Left lobe of liver (tissue), 2 donors: ENCODE measurements at regions not wholly inside any gene's neighbourhood (a gene's known extent, or its start where the extent isn't known, plus 50 kb on each side); places are given as distances from the start of the nearest gene placed in this dataset.
"Not testable (repeated sequence)": the region's sequence is repeated elsewhere in the genome, so short reads cannot be mapped to it uniquely, and the experiment has no call there.

Experiments
- ATAC-seq: fragments of 200-7000 bp; cut with Tn5 transposase; one replicate; pipeline ENCODE4 v1.9.1; 2020; ENCODE audit warnings: mild to moderate bottlenecking, moderate library complexity
- DNase-seq: peaks from one replicate; pipeline ENCODE4 v3.0.0-alpha.2; 2020; ENCODE audit warnings: low spot score
- donor health status: DM: no; HTN: no; CAD: no; lungs with moderate emphysema.
- donor health status: DM: no; HTN: yes; CAD: no.

- ATAC-seq (no peak), DNase-seq (no peak)
Measured at GRCh38 chr1:73100216-73100615, 817.9 kb upstream of the NEGR1 start.

GRCh38 chr1:73097917-73098316 is 815.6 kb upstream of the NEGR1 start:
- DNase-seq, result no peak
- ATAC-seq, result no peak

DNA sequence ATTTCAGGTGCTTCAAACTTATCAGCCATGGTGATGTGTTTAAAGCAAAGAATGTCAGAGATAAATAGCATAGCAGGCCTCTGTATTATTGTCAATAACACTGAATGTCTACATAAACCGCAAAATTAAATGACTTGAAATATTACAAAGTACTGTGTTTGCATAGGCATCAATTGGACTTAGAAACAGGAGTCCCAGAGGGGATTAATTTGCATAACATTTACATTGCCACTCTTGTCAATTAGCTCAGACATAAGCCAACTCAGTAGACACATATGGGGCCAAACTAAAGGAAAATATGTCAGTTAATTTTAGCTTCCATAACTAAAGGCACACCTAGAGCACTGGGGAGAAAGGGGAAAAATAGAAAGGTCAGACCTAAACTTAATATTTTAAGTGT is 814.5 kb upstream of the NEGR1 start:
- DNase-seq, result no peak
- ATAC-seq, result no peak

GRCh38 chr1:73092383-73092782 is 810.0 kb upstream of the NEGR1 start:
- ATAC-seq, result no peak
- no peak for DNase-seq

DNA sequence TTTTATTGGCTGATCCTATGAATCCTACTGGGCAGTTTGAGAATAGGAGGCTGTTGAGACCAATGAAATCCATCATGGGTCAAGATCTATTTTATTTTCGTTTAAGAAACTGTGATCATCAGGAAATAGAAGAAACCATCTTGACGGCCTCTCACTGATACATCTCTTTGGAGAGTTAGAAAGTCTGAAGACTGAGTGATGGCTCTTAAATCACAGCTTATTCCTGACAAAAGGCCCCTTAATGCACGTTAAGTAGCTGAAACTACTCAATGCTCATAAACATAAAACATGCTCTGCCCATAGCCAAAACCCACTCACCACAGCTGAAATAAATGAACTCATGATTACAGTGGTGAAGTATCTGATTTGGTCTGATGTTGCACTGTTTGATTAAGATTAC is 784.5 kb upstream of the NEGR1 start:
- no peak for ATAC-seq
- no peak for DNase-seq

DNA sequence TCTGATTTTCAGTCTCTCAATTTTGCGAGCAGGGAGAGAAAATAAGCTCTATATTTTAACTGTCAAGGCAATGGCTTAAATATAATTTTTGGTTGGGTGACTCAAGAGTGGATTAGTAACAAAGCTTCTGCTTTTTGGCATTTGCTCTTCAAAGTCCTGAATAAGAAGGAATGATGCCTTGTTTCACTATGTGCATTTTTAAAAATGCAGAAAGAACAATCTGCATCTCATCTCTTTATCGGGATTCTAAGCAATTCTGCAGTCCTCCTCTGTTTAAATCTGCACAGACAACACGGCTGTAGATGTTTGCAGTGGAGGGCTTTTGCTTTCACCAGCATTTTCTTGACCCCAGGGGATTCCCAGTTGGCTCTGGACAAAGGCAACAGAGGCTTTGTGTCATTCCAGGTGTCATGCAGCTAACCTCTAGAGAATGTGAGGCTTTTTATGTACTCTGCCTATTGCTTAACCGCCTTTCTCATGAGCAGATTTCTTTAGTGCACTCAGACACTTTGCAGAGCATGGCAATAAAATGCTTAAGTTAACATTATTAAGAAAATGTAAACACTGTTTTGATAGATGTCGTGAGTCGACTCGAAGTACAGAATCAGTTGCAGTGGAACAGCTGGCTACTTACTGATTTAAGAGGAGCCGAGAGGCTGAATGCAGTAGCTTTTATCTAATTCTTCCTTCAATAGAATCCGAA is 783.2 kb upstream of the NEGR1 start:
- no peak for ATAC-seq

DNA sequence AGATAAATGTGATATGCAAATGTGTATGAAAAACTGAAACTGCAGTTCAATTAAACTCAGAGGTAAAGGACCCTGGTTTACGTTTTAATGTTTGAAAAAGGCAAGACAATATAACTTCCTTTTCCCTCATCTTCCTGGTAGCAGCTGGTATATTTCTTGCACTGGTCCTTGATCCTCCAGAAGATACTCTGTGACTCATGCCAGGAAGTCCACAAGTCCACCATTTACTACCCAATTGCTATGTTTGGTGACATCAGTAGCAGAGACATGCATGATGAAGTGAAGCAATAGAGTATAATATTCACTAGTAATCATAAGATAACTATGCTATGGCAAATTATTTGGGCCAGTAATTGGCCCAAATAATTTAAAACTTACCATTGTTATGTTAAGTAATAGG is 774.5 kb upstream of the NEGR1 start:
- DNase-seq, result no peak
- no peak for ATAC-seq

More for the DNA sequence above, 783.2 kb upstream of the NEGR1 start:
- DNase-seq, result no peak

DNA sequence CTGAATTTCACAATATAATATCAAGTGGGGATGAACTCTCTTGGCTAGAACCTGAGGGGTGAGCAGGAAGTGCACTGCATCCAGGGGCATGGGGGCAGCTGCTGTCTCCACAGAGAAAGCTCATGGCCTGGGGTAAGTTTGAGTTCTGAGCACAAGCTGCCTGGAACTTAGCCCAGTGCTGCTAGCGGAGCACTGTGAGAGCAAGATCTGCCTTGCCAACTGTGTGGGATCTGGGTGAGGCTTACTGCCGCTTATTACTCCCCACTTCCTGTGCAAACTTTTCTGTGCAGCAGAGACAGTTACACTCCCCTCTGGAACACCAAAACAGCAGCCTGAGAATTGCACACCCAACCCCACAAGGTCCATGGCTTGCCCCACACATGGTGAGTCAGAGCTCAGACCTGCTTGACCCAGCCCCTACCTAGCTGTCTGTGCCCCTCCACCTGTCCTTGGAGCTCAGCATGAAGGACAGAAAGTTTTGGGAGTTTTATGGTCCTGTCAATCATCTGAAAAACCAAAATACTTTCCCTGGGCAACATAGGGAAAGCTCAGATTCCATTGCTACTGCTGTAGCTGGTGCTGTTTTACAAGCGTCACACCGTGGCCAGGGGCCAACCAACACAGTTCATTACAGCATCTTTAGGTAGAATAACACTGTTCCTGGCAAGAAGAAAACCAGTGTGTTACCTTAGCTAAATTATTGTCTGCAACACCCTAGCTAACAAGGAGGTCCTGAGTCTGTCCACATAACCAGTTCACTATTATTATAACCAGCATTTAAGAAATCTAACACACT is 762.1 kb upstream of the NEGR1 start:
- no peak for ATAC-seq
- DNase-seq, result no peak

- ATAC-seq (no peak), DNase-seq (no peak)
Measured at GRCh38 chr1:73042403-73042802, 760.1 kb upstream of the NEGR1 start.

DNA sequence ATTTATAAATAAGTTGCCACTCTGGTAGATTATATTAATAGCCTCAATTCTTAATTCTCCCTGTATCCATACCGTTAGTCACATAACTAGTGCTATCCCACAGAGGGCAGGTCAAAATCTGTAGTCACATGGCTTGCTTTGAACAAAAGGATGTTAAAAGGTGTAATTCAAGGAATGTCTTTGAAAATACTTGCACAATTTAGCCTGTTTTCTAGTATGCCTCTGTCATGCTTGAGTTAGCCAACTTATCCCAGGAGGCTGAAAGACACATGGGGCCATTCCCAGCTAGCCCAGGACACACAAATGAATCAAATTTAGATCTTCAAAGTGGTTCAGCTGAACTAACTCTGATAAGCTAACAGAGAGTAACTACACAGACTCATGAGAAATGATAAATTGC is 758.5 kb upstream of the NEGR1 start:
- DNase-seq (no peak), ATAC-seq (no peak)

DNA sequence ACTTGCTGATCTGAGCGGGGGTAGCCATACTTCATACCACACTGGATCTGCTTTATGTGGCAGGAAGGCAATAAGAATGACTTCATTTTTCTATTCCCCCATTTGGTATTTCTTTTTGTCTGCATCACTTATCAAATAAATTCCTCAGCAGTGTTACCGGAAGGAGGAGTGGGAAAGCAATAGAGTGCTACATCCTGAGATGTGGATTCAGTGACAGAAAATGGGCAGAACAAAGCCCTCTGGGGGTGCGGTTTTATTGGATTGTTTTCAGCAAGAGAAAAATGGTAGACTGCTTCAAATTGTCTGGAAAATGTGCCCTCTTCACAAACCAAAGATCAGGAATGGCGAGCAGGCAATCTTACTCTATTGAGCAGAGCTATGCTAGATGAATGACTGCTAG is 751.9 kb upstream of the NEGR1 start:
- DNase-seq, result no peak
- no peak for ATAC-seq

- ATAC-seq (no peak), DNase-seq (no peak)
Measured at GRCh38 chr1:73033640-73034039, 751.3 kb upstream of the NEGR1 start.

GRCh38 chr1:73029571-73029970 is 747.2 kb upstream of the NEGR1 start:
- ATAC-seq (no peak), DNase-seq (no peak)

GRCh38 chr1:73026114-73026513 is 743.8 kb upstream of the NEGR1 start:
- DNase-seq, result no peak
- no peak for ATAC-seq

GRCh38 chr1:73009938-73010337 is 727.6 kb upstream of the NEGR1 start:
- ATAC-seq (no peak), DNase-seq (no peak)

- no peak for ATAC-seq
- no peak for DNase-seq
Measured at GRCh38 chr1:73009311-73009710, 727.0 kb upstream of the NEGR1 start.

- no peak for DNase-seq
- no peak for ATAC-seq
Measured at GRCh38 chr1:72997624-72998023, 715.3 kb upstream of the NEGR1 start.

DNA sequence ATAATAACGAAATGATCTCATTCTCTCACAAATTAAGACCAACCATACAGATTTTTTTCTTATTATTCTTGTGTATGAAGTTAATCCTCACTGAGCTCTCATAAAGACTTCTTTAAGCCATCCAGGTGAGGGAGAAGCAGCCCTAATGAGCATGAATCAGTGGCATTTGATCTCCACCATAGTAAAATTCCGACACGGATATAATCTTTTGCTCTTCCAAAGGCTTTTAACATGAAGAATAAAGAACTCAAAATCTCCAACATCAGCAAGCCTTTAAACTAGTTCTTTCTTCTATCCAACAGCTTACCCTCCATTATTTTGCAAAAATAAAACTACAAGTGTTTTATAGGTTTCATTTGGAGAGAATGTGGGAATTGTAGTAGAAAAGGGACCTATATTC is 714.7 kb upstream of the NEGR1 start:
- DNase-seq, result no peak
- no peak for ATAC-seq

DNA sequence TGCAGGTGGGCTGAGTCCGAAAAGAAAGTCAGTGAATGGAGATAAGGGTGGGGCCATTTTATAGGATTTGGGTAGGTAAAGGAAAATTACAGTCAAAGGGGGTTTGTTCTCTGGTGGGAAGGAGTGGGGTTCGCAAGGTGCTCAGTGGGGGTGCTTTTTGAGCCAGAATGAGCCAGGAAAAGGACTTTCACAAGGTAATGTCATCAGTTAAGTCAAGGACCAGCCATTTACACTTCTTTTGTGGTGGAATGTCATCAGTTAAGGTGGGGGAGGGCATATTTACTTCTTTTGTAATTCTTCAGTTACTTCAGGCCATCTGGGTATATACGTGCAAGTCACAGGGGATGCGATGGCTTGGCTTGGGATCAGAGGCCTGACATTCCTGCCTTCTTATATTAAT is 705.5 kb upstream of the NEGR1 start:
- ATAC-seq, DNase-seq: not testable (repeated sequence)

- no peak for DNase-seq
Measured at GRCh38 chr1:72986591-72987290, 704.4 kb upstream of the NEGR1 start.

GRCh38 chr1:72985024-72985423 is 702.7 kb upstream of the NEGR1 start:
- ATAC-seq, DNase-seq: not testable (repeated sequence)

More at GRCh38 chr1:72986591-72987290, 704.4 kb upstream of the NEGR1 start:
- no peak for ATAC-seq

- not testable (repeated sequence) for DNase-seq, ATAC-seq
Measured at GRCh38 chr1:72983011-72983410, 700.7 kb upstream of the NEGR1 start.
